SK-N-SH (cell line): ENCODE measurements at regions not wholly inside any gene's neighbourhood (a gene's known extent, or its start where the extent isn't known, plus 50 kb on each side); places are given as distances from the start of the nearest gene placed in this dataset.

ENCODE experiments used
- CTCF ChIA-PET: fragments of 300-600, 350-600 bp; formaldehyde crosslinking; extraction: SDS; loops from one replicate; lab custom pipeline; 2021; lab: Yijun Ruan, JAX
- POLR2A ChIA-PET: fragments of 350-600 bp; sonication (Branson Sonifier 250); formaldehyde crosslinking; extraction: SDS; loops from one replicate; lab custom pipeline; 2020; ENCODE audit warnings: antibody characterized with exemption, inconsistent platforms; lab: Yijun Ruan, JAX
- DNase-seq: peaks from one replicate; pipeline ENCODE4 v3.0.0; 2012
- H2AFZ ChIP-seq: fragments of 200-600 bp; sonication (generic); 2 replicates; pipeline ENCODE4 v1.8.1; 2016; ENCODE audit warnings: antibody characterized with exemption, mild to moderate bottlenecking, low read depth
- H3F3A ChIP-seq: fragments of 200-600 bp; sonication (generic); replicated peaks from 2 replicates; pipeline ENCODE3; 2016; ENCODE audit warnings: antibody characterized with exemption, mild to moderate bottlenecking; ENCODE audit not compliant: insufficient read depth
- H3K27ac ChIP-seq, 2 experiments: fragments of 200-500 bp in 1 of 2; fragments of 200-600 bp in 1 of 2; sonication (Bioruptor generic) in 1 of 2; sonication (generic), shearing (Covaris generic) in 1 of 2; 2 replicates each; pipeline versions ENCODE4 v1.5.1 to v1.6.1; 2014 to 2016; ENCODE audit warnings: low read depth in 2 of 2, inconsistent platforms in 1 of 2, low read length in 1 of 2, mild to moderate bottlenecking in 1 of 2, mixed read lengths in 1 of 2
- H3K27me3 ChIP-seq: fragments of 200-600 bp; sonication (generic), shearing (Covaris generic); 2 replicates; pipeline ENCODE4 v1.6.1; 2016; ENCODE audit warnings: mixed run types; ENCODE audit not compliant: insufficient read depth
- H3K36me3 ChIP-seq, 2 experiments: fragments of 200-500 bp in 1 of 2; fragments of 200-600 bp in 1 of 2; sonication (Bioruptor generic) in 1 of 2; sonication (generic) in 1 of 2; replicated peaks in 1 of 2; 2 replicates each; pipeline versions ENCODE3 to v1.5.1; 2014 to 2016; ENCODE audit warnings: low read length in 1 of 2, mild to moderate bottlenecking in 1 of 2; ENCODE audit not compliant: insufficient read depth in 2 of 2, control insufficient read depth in 1 of 2
- H3K4me1 ChIP-seq, 2 experiments: fragments of 200-500 bp in 1 of 2; fragments of 200-600 bp in 1 of 2; sonication (Bioruptor generic) in 1 of 2; sonication (generic), shearing (Covaris generic) in 1 of 2; 2 replicates each; pipeline versions ENCODE4 v1.5.1 to v1.6.1; 2014 to 2016; ENCODE audit warnings: low read depth in 1 of 2, low read length in 1 of 2, mixed run types in 1 of 2; ENCODE audit not compliant: insufficient read depth in 2 of 2, control insufficient read depth in 1 of 2
- H3K4me2 ChIP-seq: fragments of 200-600 bp; sonication (generic), shearing (Covaris generic); 2 replicates; pipeline ENCODE4 v1.6.1; 2017; ENCODE audit warnings: mixed run types
- H3K4me3 ChIP-seq, 2 experiments: fragments of 200-500 bp in 1 of 2; fragments of 200-600 bp in 1 of 2; sonication (Bioruptor generic) in 1 of 2; sonication (generic), shearing (Covaris generic) in 1 of 2; 2 replicates each; pipeline versions ENCODE4 v1.5.1 to v1.8.1; 2014 to 2016; ENCODE audit warnings: low read depth in 2 of 2, inconsistent platforms in 1 of 2, low read length in 1 of 2, mild to moderate bottlenecking in 1 of 2, mixed read lengths in 1 of 2, moderate library complexity in 1 of 2
- H3K79me2 ChIP-seq: fragments of 200-600 bp; sonication (generic); 2 replicates; pipeline ENCODE4 v1.8.1; 2017; ENCODE audit warnings: mild to moderate bottlenecking; ENCODE audit not compliant: insufficient read depth
- H3K9ac ChIP-seq: fragments of 200-600 bp; sonication (generic); 2 replicates; pipeline ENCODE4 v1.6.1; 2017; ENCODE audit warnings: mixed run types
- H3K9me2 ChIP-seq: fragments of 200-600 bp; sonication (generic); 2 replicates; pipeline ENCODE4 v1.6.1; 2017; ENCODE audit warnings: mixed run types
- H3K9me3 ChIP-seq: fragments of 200-600 bp; sonication (generic); 2 replicates; pipeline ENCODE4 v1.6.1; 2017; ENCODE audit warnings: mixed run types, mild to moderate bottlenecking, moderate library complexity
- H4K20me1 ChIP-seq: fragments of 200-600 bp; sonication (generic); 2 replicates; pipeline ENCODE4 v1.6.1; 2017; ENCODE audit warnings: mild to moderate bottlenecking, mixed run types; ENCODE audit not compliant: insufficient read depth
- CHD2 ChIP-seq: fragments of 150-350 bp; IDR thresholded peaks from 2 replicates; pipeline ENCODE4 v1.6.1; 2018; ENCODE audit warnings: low read length; ENCODE audit not compliant: partially characterized antibody
- CTCF ChIP-seq: fragments of 200-600 bp; sonication (generic); IDR thresholded peaks from 2 replicates; pipeline ENCODE4 v1.6.1; 2017; ENCODE audit warnings: antibody characterized with exemption, mild to moderate bottlenecking, moderate library complexity
- EP300 ChIP-seq, 2 experiments: IDR thresholded peaks; 2 replicates each; pipeline versions ENCODE4 v1.4.0 to v1.6.1; 2012; ENCODE audit warnings: borderline replicate concordance in 1 of 2, low read depth in 1 of 2, low read length in 1 of 2
- FOSL2 ChIP-seq: IDR thresholded peaks from 2 replicates; pipeline ENCODE4 v1.4.0; 2012; ENCODE audit warnings: low read depth, mild to moderate bottlenecking, moderate library complexity, borderline replicate concordance
- FOXJ3 ChIP-seq: sonication (generic); formaldehyde crosslinking; IDR thresholded peaks from 2 replicates; pipeline ENCODE4 v1.5.1; 2020; ENCODE audit warnings: mild to moderate bottlenecking, missing genetic modification reagents
- JUND ChIP-seq: IDR thresholded peaks from 2 replicates; pipeline ENCODE4 v1.4.0; 2012
- MEF2A ChIP-seq: IDR thresholded peaks from 2 replicates; pipeline ENCODE4 v1.4.0; 2012; ENCODE audit warnings: low read depth, borderline replicate concordance
- PBX3 ChIP-seq: IDR thresholded peaks from 2 replicates; pipeline ENCODE4; 2012
- POLR2AphosphoS5 ChIP-seq: IDR thresholded peaks from 2 replicates; pipeline ENCODE4 v1.6.1; 2012; ENCODE audit warnings: low read depth, low read length
- RCOR1 ChIP-seq: fragments of 150-350 bp; IDR thresholded peaks from 2 replicates; pipeline ENCODE4 v1.6.1; 2017; ENCODE audit warnings: antibody characterized with exemption, low read length
- REST ChIP-seq: IDR thresholded peaks from 2 replicates; pipeline ENCODE4 v1.6.1; 2012; ENCODE audit warnings: mild to moderate bottlenecking, low read depth, low read length, moderate library complexity
- TAF1 ChIP-seq: IDR thresholded peaks from 2 replicates; pipeline ENCODE4 v1.6.1; 2012; ENCODE audit warnings: low read depth, mild to moderate bottlenecking, low read length, moderate library complexity, borderline replicate concordance
- WGBS: methylation state at CpG from one replicate; pipeline ENCODE4 v1.1.6; 2017; ENCODE audit warnings: low lambda C conversion rate; 5-methylcytosine and 5-hydroxymethylcytosine counted together

- no peaks in the 10 kb centered on the region for H3K27me3 ChIP-seq
- no peak overlapping the region for H3K4me3 ChIP-seq
- no peak for DNase-seq
- H3K9me3 ChIP-seq = no peaks in the 10 kb centered on the region
- ChIA-PET CTCF (no interaction called here), POLR2A (no interaction called here)
- 55% methylated on average over 17 of the region's 20 CpGs for WGBS
- TF ChIP-seq FOSL2 = no peak
- TF ChIP-seq FOXJ3 (CRISPR knock-in tag) = no peak
- no peak for TF ChIP-seq TAF1
- no peak for TF ChIP-seq RCOR1
- no peak for TF ChIP-seq PBX3
- TF ChIP-seq POLR2AphosphoS5 = no peak
- TF ChIP-seq CTCF = no peak
- TF ChIP-seq REST = no peak
- TF ChIP-seq MEF2A = no peak
- no peak for TF ChIP-seq CHD2
- TF ChIP-seq JUND = no peak
- TF ChIP-seq EP300 (IDR thresholded peaks at IDR 0.05; ENCODE audit: borderline replicate concordance in 1 of 2, low read depth in 1 of 2, low read length in 1 of 2) = no peak
- H3F3A ChIP-seq = no peaks in the 10 kb centered on the region
- no peak overlapping the region for H3K27ac ChIP-seq
- no peaks in the 10 kb centered on the region for H3K79me2 ChIP-seq
- H4K20me1 ChIP-seq = no peaks in the 10 kb centered on the region
- no peak overlapping the region for H3K4me2 ChIP-seq
- no peaks in the 10 kb centered on the region for H3K4me1 ChIP-seq
- H2AFZ ChIP-seq = no peak overlapping the region
- H3K36me3 ChIP-seq = no peaks in the 10 kb centered on the region
- H3K9ac ChIP-seq = no peak overlapping the region
- H3K9me2 ChIP-seq = no peaks in the 10 kb centered on the region
These were observed 136.6 kb upstream of the ASB18 start for GRCh38 chr2:236400594-236401360.
